ENCODE measurements at regions not wholly inside any gene's neighbourhood (a gene's known extent, or its start where the extent isn't known, plus 50 kb on each side); places are given as distances from the start of the nearest gene placed in this dataset.

DNA sequence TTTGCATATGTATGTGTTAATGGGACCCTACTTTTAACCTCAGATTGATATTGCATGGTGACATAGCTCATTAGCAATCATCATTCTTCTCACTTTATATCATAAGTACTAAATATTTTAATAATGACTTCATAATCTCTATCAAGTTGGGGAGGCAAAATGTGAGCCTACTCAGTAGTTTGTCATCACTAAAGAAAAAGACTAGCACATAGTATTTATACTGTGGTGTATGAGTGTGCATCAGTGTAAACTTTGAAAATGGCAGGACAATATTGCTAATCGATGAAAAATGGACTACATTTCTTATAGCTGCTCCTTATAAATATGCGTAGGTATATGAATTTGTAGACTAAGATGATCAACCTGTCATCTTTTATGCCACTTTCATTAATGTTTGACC is 624.5 kb upstream of the ROBO2 start:
- H3K4me3 ChIP-seq (ENCODE audit: low read depth, low read length) = no peak overlapping the region
- TF ChIP-seq, protein P1, sequence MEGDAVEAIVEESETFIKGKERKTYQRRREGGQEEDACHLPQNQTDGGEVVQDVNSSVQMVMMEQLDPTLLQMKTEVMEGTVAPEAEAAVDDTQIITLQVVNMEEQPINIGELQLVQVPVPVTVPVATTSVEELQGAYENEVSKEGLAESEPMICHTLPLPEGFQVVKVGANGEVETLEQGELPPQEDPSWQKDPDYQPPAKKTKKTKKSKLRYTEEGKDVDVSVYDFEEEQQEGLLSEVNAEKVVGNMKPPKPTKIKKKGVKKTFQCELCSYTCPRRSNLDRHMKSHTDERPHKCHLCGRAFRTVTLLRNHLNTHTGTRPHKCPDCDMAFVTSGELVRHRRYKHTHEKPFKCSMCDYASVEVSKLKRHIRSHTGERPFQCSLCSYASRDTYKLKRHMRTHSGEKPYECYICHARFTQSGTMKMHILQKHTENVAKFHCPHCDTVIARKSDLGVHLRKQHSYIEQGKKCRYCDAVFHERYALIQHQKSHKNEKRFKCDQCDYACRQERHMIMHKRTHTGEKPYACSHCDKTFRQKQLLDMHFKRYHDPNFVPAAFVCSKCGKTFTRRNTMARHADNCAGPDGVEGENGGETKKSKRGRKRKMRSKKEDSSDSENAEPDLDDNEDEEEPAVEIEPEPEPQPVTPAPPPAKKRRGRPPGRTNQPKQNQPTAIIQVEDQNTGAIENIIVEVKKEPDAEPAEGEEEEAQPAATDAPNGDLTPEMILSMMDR (conservative IDR thresholded peaks at IDR 0.05; ENCODE audit: low read depth, low read length) = no peak

DNA sequence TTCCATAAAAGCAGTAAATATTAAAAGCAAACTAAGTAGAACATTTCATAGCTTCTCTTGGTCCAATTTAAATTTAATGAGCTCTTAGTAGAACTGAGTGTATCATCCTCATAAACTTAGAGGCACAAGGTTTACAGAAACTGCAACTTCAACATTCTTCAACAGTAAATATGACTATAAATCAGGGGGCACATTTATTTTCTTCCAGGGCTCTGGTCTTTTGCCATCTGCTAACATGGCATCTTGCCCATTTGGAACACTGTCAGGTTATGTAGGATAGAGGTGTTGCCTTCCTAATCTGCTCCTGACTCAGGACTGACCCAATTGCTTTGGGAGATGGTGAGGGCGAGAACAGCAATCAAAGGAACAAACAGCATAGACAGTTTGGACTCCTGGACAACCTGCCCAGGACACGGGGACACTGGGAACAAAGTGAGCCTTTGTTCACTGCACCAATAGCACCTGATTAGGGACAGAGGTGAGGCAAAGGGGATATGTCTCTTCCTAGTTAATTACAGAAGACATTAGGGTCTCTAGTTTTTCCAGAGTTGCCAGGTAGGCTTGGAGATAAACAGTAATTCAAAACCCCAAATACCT is 610.2 kb upstream of the ROBO2 start:
- no peak for DNase-seq (ENCODE audit: low read depth)

More for the DNA sequence above, 624.5 kb upstream of the ROBO2 start:
- DNase-seq (ENCODE audit: low read depth) = no peak

GRCh38 chr3:76432396-76432795 is 607.5 kb upstream of the ROBO2 start:
- no peak for DNase-seq (ENCODE audit: low read depth)
- TF ChIP-seq, protein P1 (conservative IDR thresholded peaks at IDR 0.05; ENCODE audit: low read depth, low read length) = no peak
- H3K4me3 ChIP-seq (ENCODE audit: low read depth, low read length) = no peak overlapping the region

More for the DNA sequence above, 610.2 kb upstream of the ROBO2 start:
- no peak overlapping the region for H3K4me3 ChIP-seq (ENCODE audit: low read depth, low read length)
- TF ChIP-seq, protein P1 (conservative IDR thresholded peaks at IDR 0.05; ENCODE audit: low read depth, low read length) = no peak

- TF ChIP-seq, protein P1 (conservative IDR thresholded peaks at IDR 0.05; ENCODE audit: low read depth, low read length) = no peak
- H3K4me3 ChIP-seq (ENCODE audit: low read depth, low read length) = no peak overlapping the region
- no peak for DNase-seq (ENCODE audit: low read depth)
Measured at GRCh38 chr3:76436894-76437293, 603.0 kb upstream of the ROBO2 start.

- DNase-seq (ENCODE audit: low read depth) = no peak
- TF ChIP-seq, protein P1 (conservative IDR thresholded peaks at IDR 0.05; ENCODE audit: low read depth, low read length) = no peak
- H3K4me3 ChIP-seq (ENCODE audit: low read depth, low read length) = no peak overlapping the region
Measured at GRCh38 chr3:76438971-76439370, 600.9 kb upstream of the ROBO2 start.

DNA sequence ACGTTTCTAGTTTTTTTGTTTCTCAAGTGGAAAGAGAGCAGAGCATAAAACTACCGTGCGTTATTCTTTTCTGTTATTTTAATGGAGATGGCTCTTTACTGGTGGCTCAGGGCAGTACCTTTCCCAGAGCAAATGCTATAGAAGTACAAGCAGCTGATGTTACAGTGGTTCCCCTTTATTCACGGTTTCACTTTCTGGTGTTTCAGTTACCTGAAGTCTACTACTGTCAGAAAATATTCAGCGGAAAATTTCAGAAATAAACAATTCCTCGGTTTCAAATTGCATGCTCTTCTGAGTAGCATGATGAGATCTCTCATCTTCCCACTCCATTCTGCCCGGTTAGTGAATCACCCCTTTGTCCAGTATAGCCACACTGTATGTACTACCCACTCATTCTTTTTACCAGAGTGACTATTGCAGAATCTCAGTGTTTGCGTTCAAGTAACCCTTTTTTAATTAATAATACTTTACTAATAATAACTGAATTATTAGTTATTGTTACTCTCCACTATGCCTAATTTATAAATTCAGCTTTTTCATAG is 597.5 kb upstream of the ROBO2 start:
- no peak for DNase-seq (ENCODE audit: low read depth)
- H3K4me3 ChIP-seq (ENCODE audit: low read depth, low read length) = no peak overlapping the region
- TF ChIP-seq, protein P1 (conservative IDR thresholded peaks at IDR 0.05; ENCODE audit: low read depth, low read length) = no peak

GRCh38 chr3:76456322-76456721 is 583.6 kb upstream of the ROBO2 start:
- TF ChIP-seq, protein P1 (conservative IDR thresholded peaks at IDR 0.05; ENCODE audit: low read depth, low read length) = no peak
- DNase-seq (ENCODE audit: low read depth) = no peak
- no peak overlapping the region for H3K4me3 ChIP-seq (ENCODE audit: low read depth, low read length)
